ENCODE measurements at regions not wholly inside any gene's neighbourhood (a gene's known extent, or its start where the extent isn't known, plus 50 kb on each side); places are given as distances from the start of the nearest gene placed in this dataset.

- Histone ChIP-seq H3K4me1 (ENCODE audit: control insufficient read depth, insufficient read depth, low read length) (no peaks in the 10 kb centered on the region), H3K4me3 (ENCODE audit: low read length) (no peak overlapping the region), H3K36me3 (ENCODE audit: control insufficient read depth, insufficient read depth, low read length) (no peaks in the 10 kb centered on the region), H3K27me3 (ENCODE audit: control insufficient read depth, insufficient read depth, low read length, poor library complexity, severe bottlenecking) (no peaks in the 10 kb centered on the region), H3K27ac (ENCODE audit: low read depth, low read length) (no peak overlapping the region), H3K9me3 (ENCODE audit: control insufficient read depth, low read length) (no peaks in the 10 kb centered on the region), H3K9ac (ENCODE audit: extremely low read depth, low read length, poor library complexity, severe bottlenecking) (no peak overlapping the region)
- TF ChIP-seq, protein P1, sequence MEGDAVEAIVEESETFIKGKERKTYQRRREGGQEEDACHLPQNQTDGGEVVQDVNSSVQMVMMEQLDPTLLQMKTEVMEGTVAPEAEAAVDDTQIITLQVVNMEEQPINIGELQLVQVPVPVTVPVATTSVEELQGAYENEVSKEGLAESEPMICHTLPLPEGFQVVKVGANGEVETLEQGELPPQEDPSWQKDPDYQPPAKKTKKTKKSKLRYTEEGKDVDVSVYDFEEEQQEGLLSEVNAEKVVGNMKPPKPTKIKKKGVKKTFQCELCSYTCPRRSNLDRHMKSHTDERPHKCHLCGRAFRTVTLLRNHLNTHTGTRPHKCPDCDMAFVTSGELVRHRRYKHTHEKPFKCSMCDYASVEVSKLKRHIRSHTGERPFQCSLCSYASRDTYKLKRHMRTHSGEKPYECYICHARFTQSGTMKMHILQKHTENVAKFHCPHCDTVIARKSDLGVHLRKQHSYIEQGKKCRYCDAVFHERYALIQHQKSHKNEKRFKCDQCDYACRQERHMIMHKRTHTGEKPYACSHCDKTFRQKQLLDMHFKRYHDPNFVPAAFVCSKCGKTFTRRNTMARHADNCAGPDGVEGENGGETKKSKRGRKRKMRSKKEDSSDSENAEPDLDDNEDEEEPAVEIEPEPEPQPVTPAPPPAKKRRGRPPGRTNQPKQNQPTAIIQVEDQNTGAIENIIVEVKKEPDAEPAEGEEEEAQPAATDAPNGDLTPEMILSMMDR (conservative IDR thresholded peaks at IDR 0.05) = no peak
- peaks cover 4% of the 10 kb centered on the region for H3K4me1 Mint-ChIP-seq
- no peaks in the 10 kb centered on the region for H3K9me3 Mint-ChIP-seq
- DNase-seq = no peak
- no peak overlapping the region for H3K4me3 Mint-ChIP-seq
- 93 to 100% methylated on average over 1 to 3 of the region's 3 CpGs for WGBS, 2 experiments (ENCODE audit: insufficient coverage in 1 of 2, insufficient read length in 1 of 2)
- peaks cover 3% of the 10 kb centered on the region for H3K27me3 Mint-ChIP-seq (ENCODE audit: insufficient read depth)
- no peak overlapping the region for H3K27ac Mint-ChIP-seq
- no peaks in the 10 kb centered on the region for H3K36me3 Mint-ChIP-seq (ENCODE audit: low read depth)
These were observed 94.7 kb upstream of the SLC22A11 start for GRCh38 chr11:64461081-64461480.

DNA sequence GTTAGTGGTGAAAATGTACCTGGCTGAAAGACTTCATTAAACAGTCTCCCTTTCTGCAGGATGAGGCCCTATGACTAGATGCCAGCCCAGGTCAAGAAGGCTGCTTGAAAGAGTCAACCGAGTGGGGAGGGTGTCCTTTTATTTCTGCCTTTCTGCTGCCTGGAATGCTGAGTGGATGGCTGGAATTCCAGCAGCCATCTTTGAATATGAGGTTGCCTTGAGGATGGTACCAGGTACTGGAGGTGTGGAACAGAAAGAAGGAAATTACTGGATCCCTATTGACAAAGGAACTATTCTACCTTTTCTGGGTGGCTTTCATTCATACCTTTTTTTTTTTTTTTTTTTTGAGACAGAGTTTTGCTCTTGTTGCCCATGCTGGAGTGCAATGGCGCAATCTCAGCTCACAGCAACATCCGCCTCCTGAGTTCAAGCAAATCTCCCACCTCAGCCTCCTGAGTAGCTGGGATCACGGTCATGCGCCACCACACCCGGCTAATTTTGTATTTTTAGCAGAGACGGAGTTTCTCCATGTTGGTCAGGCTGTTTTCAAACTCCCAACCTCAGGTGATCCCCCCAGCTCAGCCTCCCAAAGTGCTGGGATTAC, 89.5 kb upstream of the SLC22A11 start:
- Mint-ChIP-seq H3K27ac (no peak overlapping the region), H3K9me3 (no peaks in the 10 kb centered on the region), H3K27me3 (ENCODE audit: insufficient read depth) (peaks cover 23% of the 10 kb centered on the region), H3K36me3 (ENCODE audit: low read depth) (no peaks in the 10 kb centered on the region), H3K4me3 (no peak overlapping the region), H3K4me1 (no peaks in the 10 kb centered on the region)
- H3K4me1 ChIP-seq (ENCODE audit: control insufficient read depth, insufficient read depth, low read length) = no peaks in the 10 kb centered on the region
- no peaks in the 10 kb centered on the region for H3K9me3 ChIP-seq (ENCODE audit: control insufficient read depth, low read length)
- TF ChIP-seq, protein P1 (conservative IDR thresholded peaks at IDR 0.05) = no peak
- H3K27ac ChIP-seq (ENCODE audit: low read depth, low read length) = no peak overlapping the region
- no peak overlapping the region for H3K4me3 ChIP-seq (ENCODE audit: low read length)
- WGBS, 2 experiments (ENCODE audit: insufficient coverage in 1 of 2, insufficient read length in 1 of 2) = 91 to 100% methylated on average over 4 to 7 of the region's 7 CpGs
- DNase-seq = no peak
- no peaks in the 10 kb centered on the region for H3K36me3 ChIP-seq (ENCODE audit: control insufficient read depth, insufficient read depth, low read length)
- no peak overlapping the region for H3K9ac ChIP-seq (ENCODE audit: extremely low read depth, low read length, poor library complexity, severe bottlenecking)
- no peaks in the 10 kb centered on the region for H3K27me3 ChIP-seq (ENCODE audit: control insufficient read depth, insufficient read depth, low read length, poor library complexity, severe bottlenecking)

DNA sequence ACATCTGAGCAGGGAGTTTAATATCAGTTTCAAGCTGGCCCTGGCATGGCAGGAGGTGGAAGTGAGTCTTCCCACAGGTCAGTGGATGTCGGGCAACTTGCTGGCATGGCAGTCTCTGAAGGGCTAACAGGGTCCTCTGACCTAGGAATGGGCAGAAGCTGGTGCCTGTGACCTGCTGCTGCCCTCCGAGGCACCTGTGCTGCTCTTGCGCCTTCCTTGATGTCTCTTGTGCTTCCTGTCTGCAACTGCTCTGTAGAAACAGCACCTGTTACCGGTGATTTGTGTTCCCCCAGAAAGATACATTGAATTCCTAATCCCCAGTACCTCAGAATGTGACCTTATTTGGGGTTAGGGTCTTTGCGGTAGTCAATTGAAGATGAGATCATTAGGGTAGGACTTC, 86.5 kb upstream of the SLC22A11 start:
- Mint-ChIP-seq H3K36me3 (ENCODE audit: low read depth) (no peaks in the 10 kb centered on the region), H3K27ac (no peak overlapping the region), H3K4me1 (no peaks in the 10 kb centered on the region), H3K27me3 (ENCODE audit: insufficient read depth) (peaks cover 23% of the 10 kb centered on the region), H3K4me3 (no peak overlapping the region), H3K9me3 (no peaks in the 10 kb centered on the region)
- WGBS, 2 experiments (ENCODE audit: insufficient coverage in 1 of 2, insufficient read length in 1 of 2) = 74 to 84% methylated on average over 4 to 5 of the region's 5 CpGs
- Histone ChIP-seq H3K4me3 (ENCODE audit: low read length) (no peak overlapping the region), H3K9ac (ENCODE audit: extremely low read depth, low read length, poor library complexity, severe bottlenecking) (no peak overlapping the region), H3K9me3 (ENCODE audit: control insufficient read depth, low read length) (no peaks in the 10 kb centered on the region), H3K36me3 (ENCODE audit: control insufficient read depth, insufficient read depth, low read length) (no peaks in the 10 kb centered on the region), H3K27ac (ENCODE audit: low read depth, low read length) (no peak overlapping the region), H3K4me1 (ENCODE audit: control insufficient read depth, insufficient read depth, low read length) (no peaks in the 10 kb centered on the region), H3K27me3 (ENCODE audit: control insufficient read depth, insufficient read depth, low read length, poor library complexity, severe bottlenecking) (no peaks in the 10 kb centered on the region)
- TF ChIP-seq, protein P1 (conservative IDR thresholded peaks at IDR 0.05) = no peak
- no peak for DNase-seq
